ENCODE measurements at regions not wholly inside any gene's neighbourhood (a gene's known extent, or its start where the extent isn't known, plus 50 kb on each side); places are given as distances from the start of the nearest gene placed in this dataset.

- TF ChIP-seq POLR2A (IDR thresholded peaks at IDR 0.05) (no peak), POLR2AphosphoS5 (IDR thresholded peaks at IDR 0.05; ENCODE audit: insufficient read depth in 1 of 2, low read depth in 1 of 2) (no peak), CTCF (IDR thresholded peaks at IDR 0.05) (no peak)
Observed at GRCh38 chr21:28627691-28628090, 365.0 kb downstream of the LTN1 start.

Data from vagina (tissue), 2 donors.